LNCaP clone FGC (cell line): ENCODE measurements at regions not wholly inside any gene's neighbourhood (a gene's known extent, or its start where the extent isn't known, plus 50 kb on each side); places are given as distances from the start of the nearest gene placed in this dataset.
"Not testable (repeated sequence)": the region's sequence is repeated elsewhere in the genome, so short reads cannot be mapped to it uniquely, and the experiment has no call there.

Source experiments
- DNase-seq: peaks from one replicate; pipeline ENCODE4 v3.0.0-alpha.2; 2011; ENCODE audit warnings: low read depth
- H3K4me3 ChIP-seq: 2 replicates; pipeline ENCODE4 v1.5.1; 2011; ENCODE audit warnings: mild to moderate bottlenecking, low read depth, low read length, control low read depth
- CTCF ChIP-seq: IDR thresholded peaks from 2 replicates; pipeline ENCODE4 v1.5.1; 2012; ENCODE audit warnings: mild to moderate bottlenecking; ENCODE audit not compliant: control insufficient read depth, insufficient read depth; ENCODE audit errors: extremely low read depth

- TF ChIP-seq CTCF = no peak
- H3K4me3 ChIP-seq = no peak overlapping the region
- DNase-seq = no peak
These were observed 132.0 kb downstream of the HAUS1 start for GRCh38 chr18:46236156-46236555.

- DNase-seq = no peak
- no peak for TF ChIP-seq CTCF
- H3K4me3 ChIP-seq = no peak overlapping the region
These were observed 133.7 kb downstream of the HAUS1 start for GRCh38 chr18:46237891-46238290.

GRCh38 chr18:46239549-46239948, 135.4 kb downstream of the HAUS1 start:
- DNase-seq = no peak
- no peak overlapping the region for H3K4me3 ChIP-seq
- TF ChIP-seq CTCF = no peak

GRCh38 chr18:46239998-46240397, 135.8 kb downstream of the HAUS1 start:
- no peak for DNase-seq
- H3K4me3 ChIP-seq = no peak overlapping the region
- no peak for TF ChIP-seq CTCF

GRCh38 chr18:46241393-46241792, 137.2 kb downstream of the HAUS1 start:
- not testable (repeated sequence) for H3K4me3 ChIP-seq

GRCh38 chr18:46242183-46242582, 138.0 kb downstream of the HAUS1 start:
- no peak for TF ChIP-seq CTCF
- no peak overlapping the region for H3K4me3 ChIP-seq
- no peak for DNase-seq

More at GRCh38 chr18:46241393-46241792, 137.2 kb downstream of the HAUS1 start:
- not testable (repeated sequence) for DNase-seq

GRCh38 chr18:46243095-46243494, 138.9 kb downstream of the HAUS1 start:
- DNase-seq = no peak
- TF ChIP-seq CTCF = no peak
- H3K4me3 ChIP-seq = no peak overlapping the region
